Sigmoid colon (tissue), 4 donors: ENCODE measurements at regions not wholly inside any gene's neighbourhood (a gene's known extent, or its start where the extent isn't known, plus 50 kb on each side); places are given as distances from the start of the nearest gene placed in this dataset.

Source experiments
- POLR2A ChIP-seq, 2 donors: fragments of 450-650 bp; IDR thresholded peaks; one replicate each; pipeline ENCODE4 v1.6.1; 2016; ENCODE audit warnings: antibody characterized with exemption in 2 of 2, mild to moderate bottlenecking in 2 of 2, moderate library complexity in 2 of 2
- POLR2AphosphoS5 ChIP-seq, 4 donors: sonication (generic); formaldehyde crosslinking; IDR thresholded peaks; one replicate each; pipeline ENCODE4 v1.6.1; 2017; ENCODE audit warnings: antibody characterized with exemption in 4 of 4
- TF ChIP-seq, protein P1 (sequence below), 4 experiments: fragments of 450-650 bp in 3 of 4; fragments of 200-600 bp in 1 of 4; IDR thresholded peaks; one replicate each; pipeline ENCODE4 v1.5.1; 2016 to 2019; ENCODE audit warnings: antibody characterized with exemption in 4 of 4, mild to moderate bottlenecking in 3 of 4, moderate library complexity in 2 of 4

- TF ChIP-seq, protein P1, sequence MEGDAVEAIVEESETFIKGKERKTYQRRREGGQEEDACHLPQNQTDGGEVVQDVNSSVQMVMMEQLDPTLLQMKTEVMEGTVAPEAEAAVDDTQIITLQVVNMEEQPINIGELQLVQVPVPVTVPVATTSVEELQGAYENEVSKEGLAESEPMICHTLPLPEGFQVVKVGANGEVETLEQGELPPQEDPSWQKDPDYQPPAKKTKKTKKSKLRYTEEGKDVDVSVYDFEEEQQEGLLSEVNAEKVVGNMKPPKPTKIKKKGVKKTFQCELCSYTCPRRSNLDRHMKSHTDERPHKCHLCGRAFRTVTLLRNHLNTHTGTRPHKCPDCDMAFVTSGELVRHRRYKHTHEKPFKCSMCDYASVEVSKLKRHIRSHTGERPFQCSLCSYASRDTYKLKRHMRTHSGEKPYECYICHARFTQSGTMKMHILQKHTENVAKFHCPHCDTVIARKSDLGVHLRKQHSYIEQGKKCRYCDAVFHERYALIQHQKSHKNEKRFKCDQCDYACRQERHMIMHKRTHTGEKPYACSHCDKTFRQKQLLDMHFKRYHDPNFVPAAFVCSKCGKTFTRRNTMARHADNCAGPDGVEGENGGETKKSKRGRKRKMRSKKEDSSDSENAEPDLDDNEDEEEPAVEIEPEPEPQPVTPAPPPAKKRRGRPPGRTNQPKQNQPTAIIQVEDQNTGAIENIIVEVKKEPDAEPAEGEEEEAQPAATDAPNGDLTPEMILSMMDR (IDR thresholded peaks at IDR 0.05) = no peak
- TF ChIP-seq POLR2A (IDR thresholded peaks at IDR 0.05) = no peak
- no peak for TF ChIP-seq POLR2AphosphoS5 (IDR thresholded peaks at IDR 0.05)
Measured at GRCh38 chr5:144944936-144945335, 774.3 kb downstream of the KCTD16 start.
